ENCODE measurements at regions not wholly inside any gene's neighbourhood (a gene's known extent, or its start where the extent isn't known, plus 50 kb on each side); places are given as distances from the start of the nearest gene placed in this dataset.
"Not testable (repeated sequence)": the region's sequence is repeated elsewhere in the genome, so short reads cannot be mapped to it uniquely, and the experiment has no call there.

GRCh38 chr12:131587565-131587964, 123.3 kb upstream of the SFSWAP start:
- peaks cover 7% of the 10 kb centered on the region for H3K27me3 ChIP-seq
- no peak overlapping the region for H3K4me3 ChIP-seq
- no peaks in the 10 kb centered on the region; the same call in 1 of the 2 replicates for H3K9me3 ChIP-seq
- DNase-seq, result no peak
- no peaks in the 10 kb centered on the region for H3K36me3 ChIP-seq

- Histone ChIP-seq H3K36me3 (no peaks in the 10 kb centered on the region), H3K27me3 (peaks cover 9% of the 10 kb centered on the region), H3K9me3 (no peaks in the 10 kb centered on the region; the same call in 1 of the 2 replicates), H3K4me3 (no peak overlapping the region)
- no peak for DNase-seq
Observed at GRCh38 chr12:131589221-131589897, 121.5 kb upstream of the SFSWAP start.

DNA sequence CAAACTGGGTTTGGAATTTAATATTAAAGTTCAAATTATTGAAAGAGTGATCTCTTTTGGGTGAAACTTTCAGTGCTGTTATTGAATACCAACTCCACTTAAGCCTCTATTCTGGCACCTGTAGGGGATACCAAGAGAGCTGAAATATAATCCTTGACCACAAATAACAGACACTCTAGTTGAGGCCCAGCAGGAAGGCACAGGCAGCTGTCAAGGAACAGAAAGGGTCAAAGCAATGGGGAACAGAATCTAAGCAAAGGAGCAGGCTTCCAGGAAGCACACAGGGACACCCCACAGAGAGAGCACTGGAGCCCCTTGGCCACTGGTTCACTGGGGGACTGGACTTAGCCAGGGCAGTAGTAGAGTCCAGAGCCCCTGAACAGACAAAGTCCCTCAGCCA, 120.9 kb upstream of the SFSWAP start:
- Histone ChIP-seq H3K27me3 (peaks cover 9% of the 10 kb centered on the region), H3K4me3 (no peak overlapping the region), H3K36me3 (no peaks in the 10 kb centered on the region), H3K9me3 (no peaks in the 10 kb centered on the region; the same call in 1 of the 2 replicates)
- no peak for DNase-seq

- no peaks in the 10 kb centered on the region; the same call in 1 of the 2 replicates for H3K9me3 ChIP-seq
- H3K4me3 ChIP-seq, result no peak overlapping the region
- peaks cover 11% of the 10 kb centered on the region for H3K27me3 ChIP-seq
- no peaks in the 10 kb centered on the region for H3K36me3 ChIP-seq
- DNase-seq, result no peak
Observed at GRCh38 chr12:131591136-131591535, 119.8 kb upstream of the SFSWAP start.

GRCh38 chr12:131591714-131592709, 118.9 kb upstream of the SFSWAP start:
- H3K27me3 ChIP-seq, result peaks cover 11% of the 10 kb centered on the region
- H3K9me3 ChIP-seq, result no peaks in the 10 kb centered on the region; the same call in 1 of the 2 replicates
- DNase-seq, result peak; percentile 41
- peak overlapping the region; percentile 25 for H3K4me3 ChIP-seq
- H3K36me3 ChIP-seq, result no peaks in the 10 kb centered on the region

DNA sequence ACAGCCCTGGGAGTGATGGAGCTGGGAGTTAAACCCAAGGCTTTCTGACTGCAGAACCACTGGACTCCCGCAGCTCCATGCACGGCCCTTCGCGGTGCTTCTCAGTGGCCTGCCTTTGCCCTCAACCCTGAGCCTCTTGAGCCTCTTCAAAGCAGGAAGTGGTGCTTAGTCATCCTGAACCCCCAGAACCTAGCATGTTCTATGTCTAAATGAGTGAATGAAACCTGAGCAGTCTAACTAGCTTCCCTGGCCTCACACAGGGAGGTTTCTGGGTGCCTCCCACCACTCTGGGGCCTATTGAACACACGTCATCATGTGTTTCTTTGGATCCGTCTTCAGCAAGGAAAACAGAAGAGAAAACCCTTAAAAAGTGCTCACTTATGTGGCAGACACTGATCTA, 117.9 kb upstream of the SFSWAP start:
- Histone ChIP-seq H3K36me3 (no peaks in the 10 kb centered on the region), H3K9me3 (no peaks in the 10 kb centered on the region; the same call in 1 of the 2 replicates), H3K27me3 (peaks cover 11% of the 10 kb centered on the region), H3K4me3 (no peak overlapping the region)
- DNase-seq, result no peak

DNA sequence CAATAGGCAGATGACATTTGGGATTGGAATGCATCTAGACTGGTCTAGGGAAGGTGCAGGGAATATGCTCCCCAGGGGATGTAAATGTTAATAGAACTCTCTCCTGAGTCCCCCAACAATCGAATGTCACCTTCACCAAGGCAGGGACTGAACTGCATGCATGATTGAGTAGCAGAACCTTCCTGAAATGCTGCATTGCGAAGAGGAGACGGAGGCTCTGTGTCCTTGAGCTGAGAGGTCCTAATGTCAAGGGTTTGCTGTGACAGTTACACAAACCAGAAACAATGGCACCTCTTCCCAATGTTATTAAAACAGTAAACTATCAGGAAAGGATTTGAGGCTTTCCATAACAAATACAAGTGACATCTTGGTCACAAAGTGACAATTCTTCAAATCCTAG, 117.5 kb upstream of the SFSWAP start:
- Histone ChIP-seq H3K9me3 (no peaks in the 10 kb centered on the region; the same call in 1 of the 2 replicates), H3K27me3 (peaks cover 11% of the 10 kb centered on the region), H3K36me3 (no peaks in the 10 kb centered on the region), H3K4me3 (no peak overlapping the region)
- no peak for DNase-seq

- H3K4me3 ChIP-seq, result no peak overlapping the region
- H3K36me3 ChIP-seq, result no peaks in the 10 kb centered on the region
- DNase-seq, result no peak
- H3K27me3 ChIP-seq, result peaks cover 6% of the 10 kb centered on the region
- H3K9me3 ChIP-seq, result no peaks in the 10 kb centered on the region; the same call in 1 of the 2 replicates
Observed at GRCh38 chr12:131596115-131596514, 114.8 kb upstream of the SFSWAP start.

GRCh38 chr12:131597333-131597732, 113.6 kb upstream of the SFSWAP start:
- H3K36me3 ChIP-seq, result no peaks in the 10 kb centered on the region
- peaks cover 4% of the 10 kb centered on the region; the same call in 1 of the 2 replicates for H3K27me3 ChIP-seq
- no peak for DNase-seq
- H3K4me3 ChIP-seq, result no peak overlapping the region
- H3K9me3 ChIP-seq, result no peaks in the 10 kb centered on the region; the same call in 1 of the 2 replicates

- Histone ChIP-seq H3K27me3 (0 out of 2 replicates have a peak, but pooled peaks cover 2% of the 10 kb centered on the region), H3K36me3 (no peaks in the 10 kb centered on the region), H3K9me3 (no peaks in the 10 kb centered on the region), H3K4me3 (no peak overlapping the region)
- DNase-seq, result no peak
Observed at GRCh38 chr12:131598717-131599116, 112.2 kb upstream of the SFSWAP start.

DNA sequence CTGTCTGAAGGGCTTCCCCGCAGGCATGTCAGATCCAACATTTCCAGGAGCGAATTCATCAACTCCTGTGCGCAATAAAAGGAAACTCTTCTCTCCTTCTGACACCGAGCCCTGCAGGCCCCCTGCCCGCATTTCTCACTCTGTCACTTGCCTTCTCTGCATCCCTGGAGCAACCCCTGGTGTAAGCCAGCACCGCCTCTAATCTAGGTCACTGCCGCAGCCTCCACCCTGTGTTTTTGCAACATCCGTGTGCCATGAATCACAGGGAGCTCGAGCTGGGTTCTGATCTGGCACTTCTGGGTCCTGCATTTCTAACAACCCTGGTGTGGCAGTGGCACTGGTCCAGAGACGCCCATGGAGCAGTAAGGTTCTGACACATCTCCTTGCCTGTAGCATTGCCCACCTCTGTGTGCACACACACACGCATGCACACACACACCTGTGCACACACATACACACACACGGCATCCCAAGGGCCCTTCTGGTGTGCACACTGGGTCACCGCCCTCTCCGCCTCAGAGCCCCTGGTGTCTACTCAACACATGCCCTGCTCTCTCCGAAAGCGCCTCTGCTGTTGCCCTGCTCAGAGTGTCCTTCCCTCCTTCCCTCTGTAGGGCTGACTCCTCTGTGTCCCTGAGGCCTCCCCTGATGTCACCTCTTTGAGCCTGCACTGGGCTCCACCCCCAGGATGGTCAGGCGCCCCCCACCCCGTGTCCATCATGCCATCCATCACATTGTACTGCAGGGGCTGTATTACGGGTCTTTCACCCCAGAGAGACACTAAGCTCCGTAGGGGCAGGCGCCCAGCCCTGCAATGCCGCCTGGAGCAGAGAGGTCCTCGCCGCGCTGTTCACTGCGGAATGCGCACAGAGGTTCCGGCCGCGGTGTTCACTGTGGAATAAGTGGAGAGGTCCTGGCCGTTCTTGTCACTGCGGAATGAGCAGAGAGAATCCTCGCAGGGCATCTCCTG, 111.4 kb upstream of the SFSWAP start:
- no peak overlapping the region for H3K4me3 ChIP-seq
- H3K9me3 ChIP-seq, result no peaks in the 10 kb centered on the region
- H3K27me3 ChIP-seq, result peaks cover 2% of the 10 kb centered on the region; the same call in 1 of the 2 replicates
- H3K36me3 ChIP-seq, result no peaks in the 10 kb centered on the region
- DNase-seq, result no peak

- Histone ChIP-seq H3K27me3 (peaks cover 2% of the 10 kb centered on the region; the same call in 1 of the 2 replicates), H3K9me3 (no peaks in the 10 kb centered on the region), H3K36me3 (no peaks in the 10 kb centered on the region), H3K4me3 (no peak overlapping the region)
- DNase-seq, result no peak
Observed at GRCh38 chr12:131600160-131600532, 110.7 kb upstream of the SFSWAP start.

- not testable (repeated sequence) for H3K9me3 ChIP-seq, H3K4me3 ChIP-seq, H3K36me3 ChIP-seq, H3K27me3 ChIP-seq, DNase-seq
Observed at GRCh38 chr12:131601499-131601898, 109.4 kb upstream of the SFSWAP start.

DNA sequence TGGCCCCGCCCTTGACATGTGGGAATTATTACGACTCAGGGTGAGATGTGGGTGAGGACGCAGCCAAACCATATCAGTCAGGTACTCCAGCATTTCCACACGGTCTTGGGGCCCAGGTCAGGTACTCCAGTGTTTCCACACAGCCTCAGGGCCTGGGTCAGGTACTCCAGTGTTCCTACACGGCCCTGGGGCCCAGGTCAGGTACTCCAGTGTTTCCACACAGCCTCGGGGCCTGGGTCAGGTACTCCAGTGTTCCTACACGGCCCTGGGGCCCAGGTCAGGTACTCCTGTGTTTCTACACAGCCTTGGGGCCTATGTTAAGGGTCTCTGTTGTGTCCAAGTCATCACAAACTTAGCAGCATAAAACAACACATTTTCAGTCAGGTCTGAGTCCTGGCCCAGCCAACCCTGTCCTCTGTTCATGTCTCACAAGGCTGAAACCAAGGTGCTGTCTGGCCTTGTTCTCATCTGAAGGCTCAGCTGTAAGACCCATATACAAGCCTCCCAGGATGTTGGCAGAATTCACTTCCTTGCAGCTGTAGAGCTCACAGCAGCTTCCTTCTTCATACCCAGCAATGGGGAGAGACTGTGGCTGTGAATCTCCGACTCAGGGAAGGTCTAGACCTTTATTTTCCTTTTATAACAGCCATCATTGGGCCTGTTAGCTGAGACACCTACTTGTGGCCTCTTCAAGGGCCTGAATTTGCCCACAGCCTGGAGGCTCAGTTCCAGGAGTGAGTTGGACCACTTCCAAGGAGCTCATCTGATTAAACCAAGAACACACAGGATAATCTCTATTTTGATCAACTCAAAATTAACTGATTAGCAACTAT, 107.6 kb upstream of the SFSWAP start:
- Histone ChIP-seq H3K4me3 (no peak overlapping the region), H3K36me3 (no peaks in the 10 kb centered on the region), H3K9me3 (no peaks in the 10 kb centered on the region), H3K27me3 (peaks cover 6% of the 10 kb centered on the region; the same call in 1 of the 2 replicates)
- no peak for DNase-seq

DNA sequence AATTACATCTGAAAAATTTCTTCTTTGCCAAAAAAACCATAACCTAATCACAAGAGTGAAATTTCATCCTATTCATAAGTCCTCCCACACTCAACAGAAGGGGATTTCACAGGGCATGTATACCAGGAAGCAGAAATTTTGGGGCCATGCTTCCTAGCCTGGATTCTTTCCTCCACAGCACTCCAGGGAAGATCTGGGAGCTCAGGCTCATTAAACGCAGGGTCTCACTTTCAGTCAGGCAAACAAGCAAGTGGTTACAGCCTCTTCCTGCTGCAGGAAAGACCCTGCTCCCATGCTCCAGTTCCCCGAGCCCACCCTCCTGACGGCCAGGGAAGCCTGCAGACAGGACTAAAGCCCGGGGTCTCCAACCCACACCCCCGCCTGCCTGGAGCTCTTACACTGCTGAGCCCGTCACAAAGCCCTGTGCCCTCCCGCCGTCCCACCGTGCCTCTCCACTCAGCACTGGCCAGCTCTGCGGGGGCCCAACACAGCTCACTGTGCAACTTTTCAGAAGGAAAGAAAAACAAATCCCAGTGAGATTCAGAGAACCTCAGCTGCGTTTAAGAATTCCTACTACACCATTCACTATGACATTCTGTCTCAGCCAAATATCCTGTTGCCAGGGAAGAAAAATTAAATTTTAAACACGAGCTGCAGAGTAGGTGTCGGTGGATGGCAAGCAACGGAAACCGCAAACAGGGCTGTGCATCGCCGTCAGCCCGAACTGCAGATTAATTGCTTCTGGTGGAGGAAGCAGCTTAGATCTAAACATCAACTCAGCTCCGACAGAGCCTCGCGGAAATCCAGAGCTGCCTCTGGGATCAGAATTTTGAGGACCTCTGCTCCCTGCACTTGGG, 106.7 kb upstream of the SFSWAP start:
- DNase-seq, result no peak
- Histone ChIP-seq H3K4me3 (no peak overlapping the region), H3K27me3 (peaks cover 6% of the 10 kb centered on the region; the same call in 1 of the 2 replicates), H3K36me3 (no peaks in the 10 kb centered on the region), H3K9me3 (no peaks in the 10 kb centered on the region)
